ENCODE measurements at regions not wholly inside any gene's neighbourhood (a gene's known extent, or its start where the extent isn't known, plus 50 kb on each side); places are given as distances from the start of the nearest gene placed in this dataset.
"Not testable (repeated sequence)": the region's sequence is repeated elsewhere in the genome, so short reads cannot be mapped to it uniquely, and the experiment has no call there.

DNA sequence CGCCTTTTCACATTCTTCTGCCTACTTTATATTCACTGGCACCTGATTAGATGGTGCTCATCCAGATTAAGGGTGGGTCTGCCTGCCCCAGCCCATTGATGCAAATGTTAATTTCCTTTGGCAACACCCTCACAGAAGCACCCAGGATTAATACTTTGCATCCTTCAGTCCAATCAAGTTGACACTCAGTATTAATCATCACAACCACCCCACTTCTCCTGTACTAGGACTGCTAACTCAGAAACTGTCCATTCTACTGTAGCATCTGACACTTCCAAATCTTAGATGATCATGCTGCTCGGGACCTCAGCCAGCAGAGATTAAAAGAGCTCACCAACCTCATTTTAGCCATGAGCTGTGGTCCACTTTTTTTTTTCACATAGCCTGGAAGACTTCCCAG lies 268.5 kb downstream of the SATB2 start:
- Histone ChIP-seq H3K27ac (no peak overlapping the region), H3K4me3 (no peak overlapping the region), H3K36me3 (no peaks in the 10 kb centered on the region), H3K27me3 (replicated peaks; ENCODE audit: insufficient read depth) (no peaks in the 10 kb centered on the region), H3K9me3 (no peaks in the 10 kb centered on the region), H3K4me1 (ENCODE audit: control insufficient read depth in 1 of 2, low read depth in 2 of 2) (no peaks in the 10 kb centered on the region)
- TF ChIP-seq CTCF (IDR thresholded peaks at IDR 0.05): no peak
- no peak for ATAC-seq (ENCODE audit: insufficient number of reproducible peaks, low FRiP score, low read depth)
- no peak for DNase-seq (ENCODE audit: low spot score)

DNA sequence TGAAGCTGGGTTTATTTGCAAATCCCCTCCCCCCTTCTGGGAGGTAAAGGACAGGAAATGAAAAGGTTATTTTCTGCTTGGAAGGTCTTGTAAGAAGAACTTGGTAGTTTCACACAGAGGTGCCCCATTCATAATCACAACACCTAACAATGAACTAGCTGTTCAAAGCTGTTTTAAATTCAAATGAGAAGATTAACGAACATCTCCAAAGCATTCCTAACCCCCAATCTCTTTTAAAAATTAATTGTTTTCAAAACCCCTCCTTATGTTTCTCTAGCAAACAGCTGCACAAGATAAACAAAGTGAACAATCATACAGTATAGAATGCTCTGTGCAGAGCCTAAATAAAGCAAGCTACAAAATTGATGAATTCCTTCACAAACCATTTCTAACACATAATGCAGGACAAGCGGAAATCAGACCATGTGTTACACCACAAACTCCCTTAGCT lies 271.4 kb downstream of the SATB2 start:
- DNase-seq (ENCODE audit: low spot score): no peak
- Histone ChIP-seq H3K36me3 (no peaks in the 10 kb centered on the region), H3K27me3 (replicated peaks; ENCODE audit: insufficient read depth) (no peaks in the 10 kb centered on the region), H3K4me1 (ENCODE audit: control insufficient read depth in 1 of 2, low read depth in 2 of 2) (no peaks in the 10 kb centered on the region), H3K27ac (no peak overlapping the region), H3K9me3 (no peaks in the 10 kb centered on the region), H3K4me3 (no peak overlapping the region)
- ATAC-seq (ENCODE audit: insufficient number of reproducible peaks, low FRiP score, low read depth): no peak
- no peak for TF ChIP-seq CTCF (IDR thresholded peaks at IDR 0.05)

GRCh38 chr2:199185174-199185573 lies 272.6 kb downstream of the SATB2 start:
- H3K9me3 ChIP-seq; H3K36me3 ChIP-seq; H3K4me3 ChIP-seq; H3K27me3 ChIP-seq (replicated peaks; ENCODE audit: insufficient read depth); H3K27ac ChIP-seq; H3K4me1 ChIP-seq (ENCODE audit: control insufficient read depth in 1 of 2, low read depth in 2 of 2); ATAC-seq (ENCODE audit: insufficient number of reproducible peaks, low FRiP score, low read depth); DNase-seq (ENCODE audit: low spot score): not testable (repeated sequence)

DNA sequence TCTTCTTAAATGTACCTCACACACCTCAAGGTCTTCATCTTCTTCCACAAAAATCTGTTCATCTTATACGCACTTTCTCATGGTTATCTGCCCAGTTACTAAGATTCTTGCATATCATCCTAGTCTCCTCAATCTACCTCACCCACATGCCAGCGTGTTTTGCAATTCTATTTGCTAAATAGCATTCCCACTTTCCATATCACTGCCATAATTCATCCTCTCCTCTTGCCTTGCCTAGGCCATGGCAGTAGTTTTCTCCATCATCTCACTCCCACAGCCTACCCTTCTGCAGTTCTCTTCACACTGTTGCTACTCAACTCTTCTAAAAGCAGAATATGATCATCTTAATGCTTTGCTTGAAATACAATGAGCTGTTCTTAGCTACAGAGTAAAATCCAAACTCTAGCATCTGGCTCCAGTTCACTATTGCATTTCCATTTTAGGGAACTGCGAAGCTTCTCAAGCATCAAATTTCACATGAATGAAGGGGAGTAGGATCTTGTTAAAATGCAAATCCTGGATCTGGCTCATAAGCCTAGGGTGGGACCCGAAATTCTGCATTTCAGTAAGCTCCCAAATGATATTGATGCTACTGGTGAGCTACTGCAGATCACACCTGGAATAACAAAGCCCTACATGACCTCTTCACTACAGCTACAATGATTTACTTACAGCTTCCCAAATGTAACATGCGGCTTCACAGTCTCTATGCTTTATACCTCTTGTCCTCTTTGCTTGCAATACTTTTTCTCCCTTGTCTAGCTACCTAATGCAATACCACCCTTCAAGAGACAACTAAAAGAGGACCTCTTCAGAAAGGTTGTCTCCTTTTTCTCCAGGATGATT lies 293.9 kb downstream of the SATB2 start:
- H3K36me3 ChIP-seq: no peaks in the 10 kb centered on the region
- H3K4me1 ChIP-seq (ENCODE audit: control insufficient read depth in 1 of 2, low read depth in 2 of 2): no peaks in the 10 kb centered on the region
- no peak overlapping the region for H3K27ac ChIP-seq
- DNase-seq (ENCODE audit: low spot score) (no peak), ATAC-seq (ENCODE audit: insufficient number of reproducible peaks, low FRiP score, low read depth) (no peak)
- H3K9me3 ChIP-seq: no peaks in the 10 kb centered on the region
- H3K27me3 ChIP-seq (replicated peaks; ENCODE audit: insufficient read depth): no peaks in the 10 kb centered on the region
- H3K4me3 ChIP-seq: no peak overlapping the region
- TF ChIP-seq CTCF (IDR thresholded peaks at IDR 0.05): no peak

DNA sequence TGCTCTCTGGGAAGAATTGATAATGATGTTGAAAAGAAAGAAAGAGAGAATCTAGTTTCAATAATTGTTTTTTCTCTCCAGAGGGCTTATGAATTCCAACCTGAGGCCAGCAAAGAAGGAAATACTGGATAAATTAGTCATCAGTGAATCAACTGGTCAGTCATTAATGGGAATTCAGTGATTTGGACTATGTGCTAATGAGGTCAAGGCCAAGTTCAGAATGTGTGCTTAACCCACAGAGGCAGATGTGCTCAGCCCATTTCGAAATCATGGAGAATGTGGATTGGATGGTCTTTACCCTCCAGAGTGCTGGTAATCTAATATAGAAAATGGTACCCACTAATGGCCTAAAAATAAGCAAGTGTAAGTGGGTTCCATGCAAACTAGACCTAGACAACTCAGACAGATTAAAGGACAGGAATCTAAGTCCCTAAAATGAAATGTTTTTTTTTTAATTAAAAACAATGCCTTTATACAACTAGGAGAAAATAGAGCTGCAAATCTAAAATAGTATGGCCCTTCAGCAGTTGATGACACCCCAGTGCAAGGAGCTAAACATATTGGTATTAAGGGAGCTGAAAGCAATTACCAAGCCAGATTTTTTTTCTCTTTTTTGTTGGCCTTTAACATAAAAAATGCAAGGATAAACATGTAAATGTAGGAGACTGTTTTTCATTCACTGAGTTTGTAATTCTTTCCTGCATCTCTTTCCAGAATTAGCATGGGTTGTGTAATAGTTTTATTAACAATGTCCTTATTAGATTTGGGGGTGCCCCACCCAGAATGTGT lies 296.9 kb downstream of the SATB2 start:
- no peak overlapping the region for H3K4me3 ChIP-seq
- no peak overlapping the region for H3K27ac ChIP-seq
- H3K4me1 ChIP-seq (ENCODE audit: control insufficient read depth in 1 of 2, low read depth in 2 of 2): no peaks in the 10 kb centered on the region
- no peaks in the 10 kb centered on the region for H3K9me3 ChIP-seq
- DNase-seq (ENCODE audit: low spot score): no peak
- ATAC-seq (ENCODE audit: insufficient number of reproducible peaks, low FRiP score, low read depth): no peak
- no peaks in the 10 kb centered on the region for H3K36me3 ChIP-seq
- TF ChIP-seq CTCF (IDR thresholded peaks at IDR 0.05): no peak
- H3K27me3 ChIP-seq (replicated peaks; ENCODE audit: insufficient read depth): no peaks in the 10 kb centered on the region
